HL-60 (cell line): ENCODE measurements at regions not wholly inside any gene's neighbourhood (a gene's known extent, or its start where the extent isn't known, plus 50 kb on each side); places are given as distances from the start of the nearest gene placed in this dataset.

Experiments used
- POLR2AphosphoS5 ChIP-seq: IDR thresholded peaks from 2 replicates; pipeline ENCODE4 v1.6.1; 2012; ENCODE audit warnings: low read depth
- TF ChIP-seq, protein P1 (sequence below): IDR thresholded peaks from one replicate; pipeline ENCODE4 v1.5.1; 2011; ENCODE audit warnings: low read length, control low read depth, inconsistent platforms; ENCODE audit not compliant: insufficient read depth

DNA sequence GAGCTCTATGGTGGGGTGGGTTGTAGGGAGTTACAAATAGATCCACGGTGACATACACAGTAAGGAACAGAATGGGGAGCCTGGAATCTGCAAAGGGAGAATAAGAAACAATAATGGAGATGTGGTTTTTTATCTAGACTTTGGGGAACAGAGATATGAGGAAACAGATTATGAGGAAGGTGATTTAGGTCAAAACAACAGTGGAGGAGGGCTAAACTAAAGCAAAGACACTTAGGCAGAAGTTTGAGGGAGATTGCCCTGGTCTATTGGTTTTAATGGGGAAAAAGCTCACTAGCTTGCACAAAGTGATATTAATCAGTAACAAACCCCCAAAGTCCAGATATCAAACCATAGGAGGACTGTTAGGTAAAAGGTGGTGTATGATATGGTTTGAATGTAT lies 144.5 kb upstream of the DYRK2 start:
- no peak for TF ChIP-seq POLR2AphosphoS5
- TF ChIP-seq, protein P1, sequence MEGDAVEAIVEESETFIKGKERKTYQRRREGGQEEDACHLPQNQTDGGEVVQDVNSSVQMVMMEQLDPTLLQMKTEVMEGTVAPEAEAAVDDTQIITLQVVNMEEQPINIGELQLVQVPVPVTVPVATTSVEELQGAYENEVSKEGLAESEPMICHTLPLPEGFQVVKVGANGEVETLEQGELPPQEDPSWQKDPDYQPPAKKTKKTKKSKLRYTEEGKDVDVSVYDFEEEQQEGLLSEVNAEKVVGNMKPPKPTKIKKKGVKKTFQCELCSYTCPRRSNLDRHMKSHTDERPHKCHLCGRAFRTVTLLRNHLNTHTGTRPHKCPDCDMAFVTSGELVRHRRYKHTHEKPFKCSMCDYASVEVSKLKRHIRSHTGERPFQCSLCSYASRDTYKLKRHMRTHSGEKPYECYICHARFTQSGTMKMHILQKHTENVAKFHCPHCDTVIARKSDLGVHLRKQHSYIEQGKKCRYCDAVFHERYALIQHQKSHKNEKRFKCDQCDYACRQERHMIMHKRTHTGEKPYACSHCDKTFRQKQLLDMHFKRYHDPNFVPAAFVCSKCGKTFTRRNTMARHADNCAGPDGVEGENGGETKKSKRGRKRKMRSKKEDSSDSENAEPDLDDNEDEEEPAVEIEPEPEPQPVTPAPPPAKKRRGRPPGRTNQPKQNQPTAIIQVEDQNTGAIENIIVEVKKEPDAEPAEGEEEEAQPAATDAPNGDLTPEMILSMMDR: no peak
